ENCODE measurements at regions not wholly inside any gene's neighbourhood (a gene's known extent, or its start where the extent isn't known, plus 50 kb on each side); places are given as distances from the start of the nearest gene placed in this dataset.
A peak's percentile ranks its signal among the peaks of the same experiment; 100 is the strongest.

DNA sequence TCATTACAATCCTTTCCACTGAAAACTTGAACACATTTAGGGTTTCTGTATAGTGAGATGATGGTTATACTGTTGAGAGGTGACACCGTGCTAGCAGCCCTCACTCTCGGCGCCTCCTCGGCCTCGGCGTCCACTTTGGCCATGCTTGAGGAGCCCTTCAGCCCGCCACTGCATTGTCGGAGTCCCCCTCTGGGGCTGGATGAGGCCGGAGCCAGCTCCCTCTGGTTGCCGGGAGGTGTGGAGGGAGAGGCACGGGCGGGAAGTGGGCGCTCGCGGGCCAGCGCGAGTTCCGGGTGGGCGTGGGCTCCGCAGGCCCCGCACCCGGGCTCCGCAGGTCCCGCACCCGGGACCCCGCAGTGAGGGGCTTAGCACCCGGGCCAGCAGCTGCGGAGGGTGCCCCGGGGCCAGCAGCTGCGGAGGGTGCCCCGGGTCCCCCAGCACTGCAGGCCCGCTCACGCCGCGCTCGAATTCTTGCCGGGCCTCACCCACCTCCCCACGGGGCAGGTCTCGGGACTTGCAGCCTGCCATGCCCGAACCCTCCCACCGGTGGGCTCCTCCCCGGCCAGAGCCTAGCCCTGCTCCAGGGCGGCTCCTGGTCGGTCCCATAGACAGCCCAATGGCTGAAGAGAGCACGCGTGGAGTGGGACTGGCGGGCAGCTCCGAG is 145.9 kb upstream of the ZNF608 start:
- TF ChIP-seq CTCF (IDR thresholded peaks at IDR 0.05): no peak
- DNase-seq (ENCODE audit: low spot score): no peak
- peak; percentile 30 for ATAC-seq (ENCODE audit: low FRiP score)

- DNase-seq (ENCODE audit: low spot score) (no peak), ATAC-seq (ENCODE audit: low FRiP score) (no peak)
- no peak for TF ChIP-seq CTCF (IDR thresholded peaks at IDR 0.05)
These were observed 148.1 kb upstream of the ZNF608 start for GRCh38 chr5:124894541-124894940.

DNA sequence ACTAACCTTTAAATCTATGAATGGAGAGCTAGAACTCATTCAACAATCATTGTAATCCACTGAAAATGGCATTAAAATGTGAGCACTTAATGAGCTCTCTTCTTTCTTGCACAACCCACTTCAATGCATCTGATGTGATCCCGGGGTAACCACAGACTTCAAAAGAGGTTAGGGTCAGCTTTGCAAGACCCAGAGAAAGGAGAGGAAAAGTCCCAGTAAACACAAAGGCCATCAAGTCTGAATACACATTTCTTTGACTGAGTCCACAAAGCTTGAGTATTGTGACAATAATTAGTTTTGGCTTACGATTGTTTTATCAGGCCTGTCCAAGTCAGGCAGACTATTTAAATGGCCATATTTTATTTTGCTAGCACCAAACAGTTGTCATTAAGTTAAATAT is 148.8 kb upstream of the ZNF608 start:
- ATAC-seq (ENCODE audit: low FRiP score) (no peak), DNase-seq (ENCODE audit: low spot score) (no peak)
- no peak for TF ChIP-seq CTCF (IDR thresholded peaks at IDR 0.05)

- no peak for DNase-seq (ENCODE audit: low spot score)
- TF ChIP-seq CTCF (IDR thresholded peaks at IDR 0.05): no peak
- ATAC-seq (ENCODE audit: low FRiP score): no peak
These were observed 154.6 kb upstream of the ZNF608 start for GRCh38 chr5:124901081-124901480.

DNA sequence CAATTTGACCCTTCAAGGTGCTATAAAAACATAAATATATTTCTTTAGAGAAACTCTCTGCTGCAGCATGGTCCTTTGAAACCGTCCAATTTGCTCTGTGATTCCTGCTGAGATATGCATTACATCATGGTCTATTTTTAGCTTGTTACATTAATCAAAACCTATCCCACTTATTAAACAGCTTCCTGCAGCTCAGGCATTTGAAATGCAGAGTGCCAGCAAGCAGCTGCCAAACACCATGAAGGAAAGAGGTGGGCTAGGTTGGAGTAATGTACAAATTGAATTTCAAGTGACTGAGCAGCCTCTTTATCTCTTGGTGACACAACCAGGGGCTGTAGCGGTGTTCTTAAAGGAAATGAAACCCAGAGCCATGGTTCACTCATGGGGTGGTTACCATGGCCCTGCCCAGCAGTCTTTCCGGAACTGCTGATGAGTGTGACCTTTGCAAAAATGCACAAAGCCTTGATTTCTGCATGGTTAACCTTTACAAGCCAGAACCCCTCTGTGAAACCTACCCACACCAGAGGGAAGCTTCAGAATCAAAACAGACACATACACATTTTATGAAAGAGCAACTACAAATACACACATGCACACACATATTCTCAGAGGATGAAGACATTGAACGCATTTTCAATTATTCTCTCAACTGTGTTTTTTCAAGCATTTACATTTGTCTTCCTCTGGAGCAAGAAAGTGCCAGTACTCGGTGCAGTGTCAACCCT is 155.8 kb upstream of the ZNF608 start:
- TF ChIP-seq CTCF (IDR thresholded peaks at IDR 0.05): no peak
- DNase-seq (ENCODE audit: low spot score) (no peak), ATAC-seq (ENCODE audit: low FRiP score) (no peak)

GRCh38 chr5:124905256-124906130 is 159.1 kb upstream of the ZNF608 start:
- DNase-seq (ENCODE audit: low spot score) (no peak), ATAC-seq (ENCODE audit: low FRiP score) (no peak)
- TF ChIP-seq CTCF (IDR thresholded peaks at IDR 0.05): no peak

All from omental fat pad (tissue), 3 donors.